ENCODE measurements at regions not wholly inside any gene's neighbourhood (a gene's known extent, or its start where the extent isn't known, plus 50 kb on each side); places are given as distances from the start of the nearest gene placed in this dataset.

DNA sequence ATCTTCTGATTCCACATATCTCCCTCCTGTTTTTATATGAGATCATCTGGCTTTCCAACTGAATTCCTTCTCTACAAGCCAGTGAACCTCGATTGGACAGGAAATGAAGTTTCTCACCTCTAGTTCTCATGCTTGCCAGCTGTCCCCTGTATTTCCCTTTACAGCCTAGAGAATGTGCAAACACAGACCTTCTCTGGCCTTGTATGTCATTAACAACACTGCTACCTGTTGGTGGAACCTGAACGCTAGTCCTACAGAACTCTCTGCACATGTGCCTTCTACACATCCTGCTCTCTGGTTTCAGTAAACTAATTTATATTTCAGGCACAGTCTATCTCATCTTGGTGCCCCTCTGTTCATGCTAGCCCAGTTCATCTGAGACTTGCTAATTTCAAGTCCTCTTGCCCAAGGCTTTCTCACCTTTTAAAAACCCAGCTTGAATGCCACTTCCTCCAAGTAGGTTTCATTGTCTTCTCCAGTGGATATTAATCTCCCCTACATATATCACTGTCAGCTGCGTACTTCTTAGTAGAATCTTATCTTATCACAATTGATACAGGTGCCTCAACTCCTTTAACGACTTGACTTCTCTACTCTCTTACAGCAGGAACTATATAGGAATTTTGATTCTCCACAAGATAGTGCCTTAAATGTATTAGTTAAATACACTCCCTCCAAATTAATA, 549.9 kb downstream of the PLPP3 start:
- no peak for FAIRE-seq
- Histone ChIP-seq H3K4me1 (peaks cover 4% of the 10 kb centered on the region; the same call in 1 of the 3 replicates), H3K9me3 (no peaks in the 10 kb centered on the region), H3K4me2 (no peak overlapping the region), H3K4me3 (no peak overlapping the region), H3K27ac (no peak overlapping the region)
- no peak for ATAC-seq
- 61% methylated on average over 4 of the region's 4 CpGs for WGBS (ENCODE audit: missing lambda C conversion rate)
- TF ChIP-seq TP53 (CRISPR knock-in tag; IDR thresholded peaks at IDR 0.05) = no peak
- TF ChIP-seq MYC (IDR thresholded peaks at IDR 0.05; ENCODE audit: borderline replicate concordance, low read length) = no peak
- no peak for TF ChIP-seq SREBF2 (IDR thresholded peaks at IDR 0.05)
- no peak for TF ChIP-seq NPAS2 (CRISPR knock-in tag; IDR thresholded peaks at IDR 0.05; ENCODE audit: borderline replicate concordance)
- no peak for TF ChIP-seq KDM5A (IDR thresholded peaks at IDR 0.05)
- no peak for TF ChIP-seq EHMT2 (IDR thresholded peaks at IDR 0.05; ENCODE audit: low read depth)
- TF ChIP-seq MAZ (IDR thresholded peaks at IDR 0.05; ENCODE audit: borderline replicate concordance, low read depth, low read length) = no peak
- TF ChIP-seq ESRRA (IDR thresholded peaks at IDR 0.05; ENCODE audit: borderline replicate concordance, low read length) = no peak
- TF ChIP-seq PHF8 (IDR thresholded peaks at IDR 0.05; ENCODE audit: borderline replicate concordance, low read depth) = no peak
- TF ChIP-seq, protein P1, sequence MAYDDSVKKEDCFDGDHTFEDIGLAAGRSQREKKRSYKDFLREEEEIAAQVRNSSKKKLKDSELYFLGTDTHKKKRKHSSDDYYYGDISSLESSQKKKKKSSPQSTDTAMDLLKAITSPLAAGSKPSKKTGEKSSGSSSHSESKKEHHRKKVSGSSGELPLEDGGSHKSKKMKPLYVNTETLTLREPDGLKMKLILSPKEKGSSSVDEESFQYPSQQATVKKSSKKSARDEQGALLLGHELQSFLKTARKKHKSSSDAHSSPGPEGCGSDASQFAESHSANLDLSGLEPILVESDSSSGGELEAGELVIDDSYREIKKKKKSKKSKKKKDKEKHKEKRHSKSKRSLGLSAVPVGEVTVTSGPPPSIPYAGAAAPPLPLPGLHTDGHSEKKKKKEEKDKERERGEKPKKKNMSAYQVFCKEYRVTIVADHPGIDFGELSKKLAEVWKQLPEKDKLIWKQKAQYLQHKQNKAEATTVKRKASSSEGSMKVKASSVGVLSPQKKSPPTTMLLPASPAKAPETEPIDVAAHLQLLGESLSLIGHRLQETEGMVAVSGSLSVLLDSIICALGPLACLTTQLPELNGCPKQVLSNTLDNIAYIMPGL (CRISPR knock-in tag; IDR thresholded peaks at IDR 0.05; ENCODE audit: borderline replicate concordance) = no peak
- no peak for TF ChIP-seq RAD21 (conservative IDR thresholded peaks at IDR 0.05 in 1 of 2, IDR thresholded peaks at IDR 0.05 in 1 of 2)
- TF ChIP-seq, protein P2, sequence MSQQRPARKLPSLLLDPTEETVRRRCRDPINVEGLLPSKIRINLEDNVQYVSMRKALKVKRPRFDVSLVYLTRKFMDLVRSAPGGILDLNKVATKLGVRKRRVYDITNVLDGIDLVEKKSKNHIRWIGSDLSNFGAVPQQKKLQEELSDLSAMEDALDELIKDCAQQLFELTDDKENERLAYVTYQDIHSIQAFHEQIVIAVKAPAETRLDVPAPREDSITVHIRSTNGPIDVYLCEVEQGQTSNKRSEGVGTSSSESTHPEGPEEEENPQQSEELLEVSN (IDR thresholded peaks at IDR 0.05; ENCODE audit: borderline replicate concordance, low read depth) = no peak
- TF ChIP-seq ZSCAN20 (CRISPR knock-in tag; IDR thresholded peaks at IDR 0.05) = no peak
- no peak for TF ChIP-seq POLR2AphosphoS2 (conservative IDR thresholded peaks at IDR 0.05; ENCODE audit: low read length)
- no peak for TF ChIP-seq EHF (CRISPR knock-in tag; IDR thresholded peaks at IDR 0.05)
- TF ChIP-seq RNF2 (IDR thresholded peaks at IDR 0.05; ENCODE audit: borderline replicate concordance, low read depth) = no peak
- TF ChIP-seq CBX2 (IDR thresholded peaks at IDR 0.05; ENCODE audit: borderline replicate concordance, low read depth) = no peak
- TF ChIP-seq CHD4 (IDR thresholded peaks at IDR 0.05; ENCODE audit: borderline replicate concordance) = no peak
- no peak for TF ChIP-seq SMC3 (IDR thresholded peaks at IDR 0.05)
- no peak for TF ChIP-seq JUN (IDR thresholded peaks at IDR 0.05)
- DNase-seq (ENCODE audit: low read depth in 1 of 2, low spot score in 1 of 2) = peak in 1 of 2 experiments; percentile 17
- POLR2A ChIA-PET = no interaction called here
- CTCF ChIA-PET = no interaction called here

DNA sequence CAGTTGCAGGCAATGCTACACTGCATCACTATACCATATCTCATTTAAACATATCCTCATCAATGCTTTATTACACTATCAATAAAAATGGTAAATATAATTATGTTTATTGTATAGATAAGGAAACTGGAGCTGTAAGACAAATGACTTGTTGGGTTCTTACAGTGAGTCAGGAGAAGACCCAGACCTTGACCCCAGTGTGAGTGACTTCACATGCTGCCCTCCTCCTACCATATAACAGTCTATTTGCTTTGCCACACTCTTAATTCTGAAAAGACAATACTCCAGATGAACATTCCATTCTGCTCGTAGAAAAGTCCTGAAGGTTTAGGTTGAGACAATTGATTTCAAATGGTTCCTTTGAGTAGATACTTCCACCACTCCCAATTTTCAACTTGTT, 550.5 kb downstream of the PLPP3 start:
- DNase-seq (ENCODE audit: low read depth in 1 of 2, low spot score in 1 of 2) = no peak
- 81% methylated on average over 1 of the region's 1 CpG for WGBS (ENCODE audit: missing lambda C conversion rate)
- FAIRE-seq = no peak

More for the DNA sequence above, 550.5 kb downstream of the PLPP3 start:
- no peak overlapping the region for H3K4me2 ChIP-seq
- H3K9me3 ChIP-seq = no peaks in the 10 kb centered on the region
- H3K4me3 ChIP-seq = no peak overlapping the region
- no peak for ATAC-seq
- no peaks in the 10 kb centered on the region for H3K4me1 ChIP-seq
- TF ChIP-seq HEYL (CRISPR knock-in tag; IDR thresholded peaks at IDR 0.05) = no peak
- TF ChIP-seq HOXB13 (CRISPR knock-in tag; IDR thresholded peaks at IDR 0.05; ENCODE audit: low read depth) = no peak
- TF ChIP-seq HOXA7 (CRISPR knock-in tag; IDR thresholded peaks at IDR 0.05) = no peak
- no peak for TF ChIP-seq BHLHE40 (IDR thresholded peaks at IDR 0.05; ENCODE audit: low read depth, low read length)
- no peak for TF ChIP-seq NFE2L2 (conservative IDR thresholded peaks at IDR 0.05; ENCODE audit: low read length)
- TF ChIP-seq, protein P3, sequence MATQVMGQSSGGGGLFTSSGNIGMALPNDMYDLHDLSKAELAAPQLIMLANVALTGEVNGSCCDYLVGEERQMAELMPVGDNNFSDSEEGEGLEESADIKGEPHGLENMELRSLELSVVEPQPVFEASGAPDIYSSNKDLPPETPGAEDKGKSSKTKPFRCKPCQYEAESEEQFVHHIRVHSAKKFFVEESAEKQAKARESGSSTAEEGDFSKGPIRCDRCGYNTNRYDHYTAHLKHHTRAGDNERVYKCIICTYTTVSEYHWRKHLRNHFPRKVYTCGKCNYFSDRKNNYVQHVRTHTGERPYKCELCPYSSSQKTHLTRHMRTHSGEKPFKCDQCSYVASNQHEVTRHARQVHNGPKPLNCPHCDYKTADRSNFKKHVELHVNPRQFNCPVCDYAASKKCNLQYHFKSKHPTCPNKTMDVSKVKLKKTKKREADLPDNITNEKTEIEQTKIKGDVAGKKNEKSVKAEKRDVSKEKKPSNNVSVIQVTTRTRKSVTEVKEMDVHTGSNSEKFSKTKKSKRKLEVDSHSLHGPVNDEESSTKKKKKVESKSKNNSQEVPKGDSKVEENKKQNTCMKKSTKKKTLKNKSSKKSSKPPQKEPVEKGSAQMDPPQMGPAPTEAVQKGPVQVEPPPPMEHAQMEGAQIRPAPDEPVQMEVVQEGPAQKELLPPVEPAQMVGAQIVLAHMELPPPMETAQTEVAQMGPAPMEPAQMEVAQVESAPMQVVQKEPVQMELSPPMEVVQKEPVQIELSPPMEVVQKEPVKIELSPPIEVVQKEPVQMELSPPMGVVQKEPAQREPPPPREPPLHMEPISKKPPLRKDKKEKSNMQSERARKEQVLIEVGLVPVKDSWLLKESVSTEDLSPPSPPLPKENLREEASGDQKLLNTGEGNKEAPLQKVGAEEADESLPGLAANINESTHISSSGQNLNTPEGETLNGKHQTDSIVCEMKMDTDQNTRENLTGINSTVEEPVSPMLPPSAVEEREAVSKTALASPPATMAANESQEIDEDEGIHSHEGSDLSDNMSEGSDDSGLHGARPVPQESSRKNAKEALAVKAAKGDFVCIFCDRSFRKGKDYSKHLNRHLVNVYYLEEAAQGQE (IDR thresholded peaks at IDR 0.05) = no peak
- TF ChIP-seq KDM1A (IDR thresholded peaks at IDR 0.05; ENCODE audit: low read depth) = no peak
- TF ChIP-seq POLR2AphosphoS2 (conservative IDR thresholded peaks at IDR 0.05; ENCODE audit: low read length) = no peak
- TF ChIP-seq, protein P4, sequence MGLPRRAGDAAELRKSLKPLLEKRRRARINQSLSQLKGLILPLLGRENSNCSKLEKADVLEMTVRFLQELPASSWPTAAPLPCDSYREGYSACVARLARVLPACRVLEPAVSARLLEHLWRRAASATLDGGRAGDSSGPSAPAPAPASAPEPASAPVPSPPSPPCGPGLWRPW (IDR thresholded peaks at IDR 0.05) = no peak
- ChIA-PET POLR2A (no interaction called here), CTCF (no interaction called here)
- no peak overlapping the region for H3K27ac ChIP-seq
